ENCODE measurements at regions not wholly inside any gene's neighbourhood (a gene's known extent, or its start where the extent isn't known, plus 50 kb on each side); places are given as distances from the start of the nearest gene placed in this dataset.

- no peak for DNase-seq (ENCODE audit: low spot score)
- ChIA-PET CTCF (no interaction called here), POLR2A (ENCODE audit: low non-redundant PET) (no interaction called here)
- no peaks in the 10 kb centered on the region for H3K9me3 ChIP-seq (ENCODE audit: low read depth, low read length, poor library complexity, severe bottlenecking)
- H3K27ac ChIP-seq (ENCODE audit: low read depth, low read length, poor library complexity, severe bottlenecking): no peak overlapping the region
- TF ChIP-seq CTCF (conservative IDR thresholded peaks at IDR 0.05; ENCODE audit: low read depth, low read length) (no peak), EZH2 (IDR thresholded peaks at IDR 0.05; ENCODE audit: borderline replicate concordance, low read depth, low read length, poor library complexity, severe bottlenecking) (no peak)
- H3K4me1 ChIP-seq (ENCODE audit: insufficient read depth, low read length, poor library complexity, severe bottlenecking): no peaks in the 10 kb centered on the region
- H3K36me3 ChIP-seq (ENCODE audit: insufficient read depth, low read length, poor library complexity, severe bottlenecking): no peaks in the 10 kb centered on the region
- intact Hi-C loops (cut with micrococcal nuclease; ENCODE audit: unreplicated experiment): no loop called here
- H3K4me3 ChIP-seq (ENCODE audit: low read depth, low read length, poor library complexity, severe bottlenecking): no peak overlapping the region
- no TSS peak for BruUV-seq (replicated peaks)
- no peaks in the 10 kb centered on the region for H3K27me3 ChIP-seq (replicated peaks; ENCODE audit: insufficient read depth, low read depth, low read length, poor library complexity)
These were observed 251.0 kb upstream of the ZMIZ1 start for GRCh38 chr10:78817804-78818203.

GRCh38 chr10:78819361-78820006 is 249.3 kb upstream of the ZMIZ1 start:
- Histone ChIP-seq H3K4me1 (ENCODE audit: insufficient read depth, low read length, poor library complexity, severe bottlenecking) (no peaks in the 10 kb centered on the region), H3K36me3 (ENCODE audit: insufficient read depth, low read length, poor library complexity, severe bottlenecking) (no peaks in the 10 kb centered on the region), H3K9me3 (ENCODE audit: low read depth, low read length, poor library complexity, severe bottlenecking) (no peaks in the 10 kb centered on the region), H3K27ac (ENCODE audit: low read depth, low read length, poor library complexity, severe bottlenecking) (no peak overlapping the region), H3K4me3 (ENCODE audit: low read depth, low read length, poor library complexity, severe bottlenecking) (no peak overlapping the region), H3K27me3 (replicated peaks; ENCODE audit: insufficient read depth, low read depth, low read length, poor library complexity) (no peaks in the 10 kb centered on the region)
- BruUV-seq (replicated peaks): no TSS peak
- no peak for TF ChIP-seq EZH2 (IDR thresholded peaks at IDR 0.05; ENCODE audit: borderline replicate concordance, low read depth, low read length, poor library complexity, severe bottlenecking)
- no peak for TF ChIP-seq CTCF (conservative IDR thresholded peaks at IDR 0.05; ENCODE audit: low read depth, low read length)
- CTCF ChIA-PET: no interaction called here
- POLR2A ChIA-PET (ENCODE audit: low non-redundant PET): no interaction called here
- intact Hi-C loops (cut with micrococcal nuclease; ENCODE audit: unreplicated experiment): no loop called here
- DNase-seq (ENCODE audit: low spot score): no peak

GRCh38 chr10:78820007-78820362 is 248.8 kb upstream of the ZMIZ1 start:
- Histone ChIP-seq H3K27ac (ENCODE audit: low read depth, low read length, poor library complexity, severe bottlenecking) (no peak overlapping the region), H3K9me3 (ENCODE audit: low read depth, low read length, poor library complexity, severe bottlenecking) (no peaks in the 10 kb centered on the region), H3K36me3 (ENCODE audit: insufficient read depth, low read length, poor library complexity, severe bottlenecking) (no peaks in the 10 kb centered on the region), H3K27me3 (replicated peaks; ENCODE audit: insufficient read depth, low read depth, low read length, poor library complexity) (no peaks in the 10 kb centered on the region), H3K4me3 (ENCODE audit: low read depth, low read length, poor library complexity, severe bottlenecking) (no peak overlapping the region), H3K4me1 (ENCODE audit: insufficient read depth, low read length, poor library complexity, severe bottlenecking) (no peaks in the 10 kb centered on the region)
- intact Hi-C loops (cut with micrococcal nuclease; ENCODE audit: unreplicated experiment): no loop called here
- ChIA-PET CTCF (no interaction called here), POLR2A (ENCODE audit: low non-redundant PET) (no interaction called here)
- no TSS peak for BruUV-seq (replicated peaks)
- TF ChIP-seq CTCF (conservative IDR thresholded peaks at IDR 0.05; ENCODE audit: low read depth, low read length) (no peak), EZH2 (IDR thresholded peaks at IDR 0.05; ENCODE audit: borderline replicate concordance, low read depth, low read length, poor library complexity, severe bottlenecking) (no peak)
- no peak for DNase-seq (ENCODE audit: low spot score)
